RPMI8226 (cell line): ENCODE measurements at regions not wholly inside any gene's neighbourhood (a gene's known extent, or its start where the extent isn't known, plus 50 kb on each side); places are given as distances from the start of the nearest gene placed in this dataset.
"Not testable (repeated sequence)": the region's sequence is repeated elsewhere in the genome, so short reads cannot be mapped to it uniquely, and the experiment has no call there.

Experiments used
- DNase-seq: peaks from one replicate; pipeline ENCODE4 v3.0.0-alpha.2; 2015

GRCh38 chr17:14593956-14594355 is 293.1 kb downstream of the HS3ST3B1 start:
- DNase-seq = no peak

DNA sequence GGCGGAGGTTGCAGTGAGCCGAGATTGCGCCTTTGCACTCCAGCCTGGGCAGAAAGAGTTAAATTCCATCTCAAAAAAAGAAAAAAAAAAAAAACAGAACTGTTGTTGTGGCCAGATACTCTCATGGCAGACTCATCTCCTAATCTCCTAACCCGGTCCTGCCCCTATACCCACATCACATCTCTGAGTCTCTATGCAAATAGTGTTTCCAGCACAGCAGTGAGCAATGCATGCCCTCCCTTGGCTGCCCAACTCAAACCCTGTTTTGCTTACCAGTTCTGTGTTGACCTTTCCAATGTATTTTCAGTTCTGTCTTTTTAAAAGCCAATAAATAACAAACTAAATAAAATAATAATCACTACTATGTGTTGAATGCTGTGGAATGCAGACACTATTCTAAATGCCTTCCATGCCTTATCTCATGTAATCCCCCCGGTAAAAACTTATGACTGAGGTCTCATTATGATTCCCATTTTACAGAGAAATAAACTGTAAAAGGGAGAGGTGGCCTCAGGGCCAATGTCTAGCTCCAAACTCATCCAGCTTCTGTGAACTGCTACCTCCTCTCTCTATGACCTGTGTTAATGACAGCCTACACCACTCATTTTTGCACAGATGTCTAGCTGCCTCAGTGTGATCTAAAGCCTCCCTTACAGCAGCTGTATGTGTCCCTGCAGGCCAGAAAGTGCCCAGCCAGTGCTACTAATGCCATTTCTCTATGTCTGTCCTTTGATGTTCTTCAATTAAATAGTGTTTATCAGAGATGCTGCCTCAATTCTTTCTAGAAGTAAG is 289.8 kb downstream of the HS3ST3B1 start:
- DNase-seq = no peak

DNA sequence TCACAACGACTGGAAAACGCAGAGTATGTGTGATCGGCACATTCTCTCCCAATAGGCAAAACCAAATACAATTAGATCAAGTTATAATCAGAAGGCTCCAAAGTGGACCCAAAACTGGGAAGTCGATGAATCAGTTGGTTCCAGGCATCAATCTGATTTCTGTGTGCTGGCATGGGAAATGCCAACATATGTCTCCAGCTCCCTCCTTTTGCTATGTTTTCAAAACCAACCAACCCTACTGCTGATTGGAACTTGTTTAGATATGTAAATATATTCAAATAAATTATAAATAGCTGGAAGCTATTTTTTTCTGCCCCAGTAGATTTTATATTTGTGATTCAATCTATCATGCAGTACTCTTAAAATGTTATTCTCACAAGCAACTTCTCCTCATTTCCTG is 284.2 kb downstream of the HS3ST3B1 start:
- no peak for DNase-seq

DNA sequence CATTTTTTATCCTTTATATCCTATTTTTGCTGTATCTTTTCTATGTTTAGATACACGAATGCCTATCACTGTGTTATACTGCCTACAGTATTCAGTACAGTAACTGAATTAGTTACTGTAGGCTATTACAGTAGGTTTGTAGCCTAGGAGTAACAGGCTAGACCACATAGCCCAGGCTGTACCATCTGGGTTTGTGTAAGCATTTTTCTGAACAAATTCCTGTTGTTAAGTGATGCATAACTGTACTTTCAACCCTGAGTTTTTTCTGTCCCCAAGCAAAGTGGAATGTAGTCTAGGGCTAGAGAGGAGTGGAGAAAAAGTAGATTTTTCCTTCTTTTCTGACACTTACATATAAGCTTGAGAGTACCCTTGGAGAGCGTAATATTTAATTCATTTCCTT is 282.1 kb downstream of the HS3ST3B1 start:
- no peak for DNase-seq

DNA sequence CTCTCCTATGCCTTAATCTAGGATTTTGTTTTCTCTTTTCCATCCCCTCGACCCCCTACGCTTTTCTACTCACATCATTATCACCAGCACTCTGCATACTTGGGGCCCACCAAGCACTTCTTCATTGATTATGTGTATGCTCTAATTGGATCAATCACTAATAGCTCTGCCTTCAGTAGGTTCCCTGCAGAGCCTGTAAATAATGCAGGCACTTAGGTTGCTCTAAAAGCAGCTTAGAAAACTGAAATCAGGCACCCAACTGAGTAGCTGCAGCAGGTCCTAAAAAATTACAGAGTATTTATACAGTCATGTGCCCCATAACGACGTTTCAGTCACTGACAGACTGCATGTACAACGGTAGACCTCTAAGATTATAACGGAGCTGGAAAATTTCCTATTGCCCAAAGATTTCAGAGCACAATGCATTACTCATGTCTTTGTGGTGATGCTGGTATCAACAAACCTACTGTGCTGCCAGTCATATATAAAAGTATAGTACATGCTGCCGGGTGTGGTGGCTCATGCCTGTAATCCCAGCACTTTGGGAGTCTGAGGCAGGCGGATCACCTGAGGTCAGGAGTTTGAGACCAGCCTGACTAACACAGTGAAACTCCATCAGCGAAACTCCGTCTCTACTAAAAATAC is 280.4 kb downstream of the HS3ST3B1 start:
- DNase-seq = no peak

DNA sequence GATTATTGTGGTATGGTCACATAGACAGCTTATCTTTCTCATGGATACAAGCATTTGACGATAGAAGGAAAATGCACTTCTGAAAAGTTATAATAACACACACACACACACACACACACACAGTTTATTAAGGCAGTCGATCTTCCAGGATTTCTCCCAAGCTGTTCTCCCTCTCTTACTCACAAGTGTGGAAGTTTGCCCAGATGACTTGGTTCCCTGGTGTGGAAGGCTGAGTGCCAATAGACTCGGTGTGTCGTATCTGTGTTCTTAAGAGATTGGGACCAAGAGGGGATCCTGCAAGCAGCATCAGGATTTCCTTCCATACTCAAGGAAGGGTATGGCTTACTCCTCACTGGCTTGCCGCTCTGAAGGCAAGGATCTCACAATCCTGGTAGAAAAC is 279.6 kb downstream of the HS3ST3B1 start:
- DNase-seq = no peak

DNA sequence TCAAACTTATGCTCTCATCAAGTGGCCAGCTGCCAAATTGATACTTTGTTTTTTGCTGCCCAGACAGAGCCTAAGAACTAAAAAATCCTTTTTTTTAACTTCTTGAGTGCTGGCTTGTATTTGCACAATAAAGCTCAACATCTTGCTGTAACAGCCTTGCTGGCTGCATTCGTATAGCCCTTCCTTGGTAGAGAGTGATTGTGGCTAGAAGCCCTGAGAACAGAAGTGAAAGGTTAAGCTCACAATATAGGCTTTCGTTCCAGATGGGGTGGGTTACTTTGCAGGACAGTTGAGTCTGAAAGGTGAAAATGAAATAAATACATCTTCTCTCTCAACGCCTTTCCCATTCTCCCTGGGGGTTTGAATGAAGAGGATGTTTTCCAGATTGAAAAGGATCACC is 278.8 kb downstream of the HS3ST3B1 start:
- no peak for DNase-seq

DNA sequence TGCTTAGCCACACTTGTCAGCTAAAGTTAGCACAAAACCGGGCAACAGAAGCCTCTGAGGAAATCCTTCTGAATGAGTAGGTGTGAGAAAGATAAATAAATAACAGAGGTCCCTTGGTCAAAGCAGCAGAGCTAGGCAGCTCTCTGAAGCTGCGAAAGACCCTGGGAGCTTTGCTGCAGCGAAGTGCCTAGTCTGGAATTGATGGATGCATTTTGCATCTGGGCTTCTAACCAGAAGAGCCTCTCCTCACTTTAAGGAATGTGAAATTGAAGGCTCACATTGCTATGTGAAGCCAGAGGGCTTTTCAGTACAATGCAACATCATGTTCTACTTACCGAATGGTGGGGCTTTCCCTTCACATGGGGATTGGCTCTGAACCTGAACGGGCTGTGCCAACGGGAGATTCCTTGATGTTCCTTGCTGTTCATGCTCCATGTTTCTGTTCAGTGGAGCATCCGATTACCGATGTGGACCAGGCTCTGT is 274.6 kb downstream of the HS3ST3B1 start:
- no peak for DNase-seq

DNA sequence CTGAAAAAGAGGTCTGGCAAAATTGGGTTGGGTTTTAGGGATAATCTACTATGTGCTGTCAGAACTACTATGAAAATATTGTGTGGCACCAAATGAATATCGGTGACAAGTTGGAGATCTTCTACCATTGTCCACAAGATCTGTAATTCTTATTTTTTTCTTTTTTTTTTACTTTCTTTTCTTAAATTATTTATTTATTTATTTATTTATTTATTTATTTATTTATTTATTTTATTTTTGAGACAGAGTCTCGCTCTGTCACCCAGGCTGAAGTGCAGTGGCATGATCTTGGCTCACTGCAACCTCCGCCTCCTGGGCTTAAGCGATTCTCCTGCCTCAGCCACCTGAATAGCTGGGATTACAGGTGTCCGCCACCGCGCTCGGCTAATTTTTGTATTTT is 259.4 kb downstream of the HS3ST3B1 start:
- DNase-seq = not testable (repeated sequence)

- DNase-seq = no peak
These were observed 258.6 kb downstream of the HS3ST3B1 start for GRCh38 chr17:14559264-14560119.

- DNase-seq = no peak
These were observed 256.6 kb downstream of the HS3ST3B1 start for GRCh38 chr17:14557480-14557879.

GRCh38 chr17:14553847-14554246 is 253.0 kb downstream of the HS3ST3B1 start:
- DNase-seq = no peak

DNA sequence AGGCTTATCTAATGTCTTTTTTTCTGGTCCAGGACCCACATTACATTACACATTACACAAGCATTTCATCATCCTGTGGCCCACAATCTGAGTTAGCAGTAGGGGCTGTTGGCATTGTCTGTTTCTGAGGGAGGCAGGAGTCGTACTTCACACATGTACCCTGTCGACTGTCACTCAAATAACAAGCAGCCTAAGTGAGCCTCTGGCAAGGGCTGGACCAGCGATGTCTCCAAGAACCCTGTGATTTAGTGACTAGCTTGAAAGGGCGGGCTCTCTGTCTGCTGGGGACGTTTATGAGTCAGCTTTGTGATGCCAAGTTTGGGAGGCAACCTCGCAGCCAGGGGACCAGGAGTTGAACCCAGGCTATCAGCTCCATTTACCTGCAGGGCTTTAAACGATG is 251.4 kb downstream of the HS3ST3B1 start:
- DNase-seq = no peak

- no peak for DNase-seq
These were observed 246.7 kb downstream of the HS3ST3B1 start for GRCh38 chr17:14547556-14547955.

DNA sequence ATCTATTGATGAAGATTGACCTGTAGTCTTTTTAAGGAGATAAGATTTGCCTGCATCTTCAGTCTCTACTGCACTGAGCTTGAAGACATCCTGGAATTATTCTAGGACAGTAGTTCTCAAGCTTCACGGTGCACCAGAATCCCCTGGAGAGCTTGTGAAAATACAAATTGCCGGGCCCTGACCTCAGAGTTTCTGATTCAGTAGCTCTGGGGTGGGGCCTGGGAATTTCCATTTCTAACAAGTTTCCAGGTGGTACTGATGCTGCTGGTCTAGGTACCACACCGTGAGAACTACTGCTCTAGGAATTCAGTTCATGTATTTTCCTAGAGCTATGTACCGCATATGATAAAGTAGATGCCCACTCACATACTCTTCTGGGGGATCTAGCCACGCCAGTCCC is 246.1 kb downstream of the HS3ST3B1 start:
- no peak for DNase-seq

GRCh38 chr17:14545156-14545906 is 244.4 kb downstream of the HS3ST3B1 start:
- DNase-seq = no peak

DNA sequence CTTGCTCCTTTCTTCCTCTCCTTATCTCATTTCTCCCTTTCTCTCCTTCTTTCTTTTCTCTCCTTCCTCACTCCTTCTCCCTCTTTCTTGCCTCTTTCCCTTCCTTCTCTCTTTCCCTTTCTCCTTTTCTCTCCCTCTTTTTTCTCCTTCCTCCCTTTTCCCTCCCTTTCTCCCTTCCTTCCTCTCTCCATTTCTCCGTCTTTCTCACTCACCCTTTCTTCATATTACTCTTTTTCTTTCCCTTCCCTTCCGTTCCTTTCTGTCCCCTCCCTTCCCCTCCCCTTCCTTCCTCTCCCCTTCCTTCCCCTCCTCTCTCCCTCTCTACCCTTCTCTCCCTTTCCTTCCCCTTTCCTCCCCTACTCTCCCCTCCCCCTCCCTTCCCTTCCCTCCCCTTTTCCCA is 240.8 kb downstream of the HS3ST3B1 start:
- no peak for DNase-seq

DNA sequence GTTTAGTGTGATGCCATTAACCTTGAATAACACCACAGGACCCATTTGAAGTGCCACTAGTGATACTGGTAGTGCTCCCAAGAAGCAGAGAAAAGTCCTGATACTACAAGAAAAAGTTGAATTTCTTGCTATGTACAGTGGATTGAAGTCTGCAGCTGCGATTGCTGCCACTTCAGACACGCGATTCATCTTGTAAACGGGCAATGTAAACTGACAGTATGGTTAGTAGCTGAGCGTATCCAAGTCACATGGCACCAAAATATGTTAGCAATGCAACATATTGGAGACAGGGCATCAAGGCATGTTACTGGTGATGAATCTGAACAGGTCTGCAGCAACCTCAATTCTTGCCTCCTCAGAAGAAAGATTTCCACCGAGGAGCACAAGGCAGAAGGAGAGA is 238.9 kb downstream of the HS3ST3B1 start:
- no peak for DNase-seq

GRCh38 chr17:14532242-14532641 is 231.4 kb downstream of the HS3ST3B1 start:
- DNase-seq = not testable (repeated sequence)

DNA sequence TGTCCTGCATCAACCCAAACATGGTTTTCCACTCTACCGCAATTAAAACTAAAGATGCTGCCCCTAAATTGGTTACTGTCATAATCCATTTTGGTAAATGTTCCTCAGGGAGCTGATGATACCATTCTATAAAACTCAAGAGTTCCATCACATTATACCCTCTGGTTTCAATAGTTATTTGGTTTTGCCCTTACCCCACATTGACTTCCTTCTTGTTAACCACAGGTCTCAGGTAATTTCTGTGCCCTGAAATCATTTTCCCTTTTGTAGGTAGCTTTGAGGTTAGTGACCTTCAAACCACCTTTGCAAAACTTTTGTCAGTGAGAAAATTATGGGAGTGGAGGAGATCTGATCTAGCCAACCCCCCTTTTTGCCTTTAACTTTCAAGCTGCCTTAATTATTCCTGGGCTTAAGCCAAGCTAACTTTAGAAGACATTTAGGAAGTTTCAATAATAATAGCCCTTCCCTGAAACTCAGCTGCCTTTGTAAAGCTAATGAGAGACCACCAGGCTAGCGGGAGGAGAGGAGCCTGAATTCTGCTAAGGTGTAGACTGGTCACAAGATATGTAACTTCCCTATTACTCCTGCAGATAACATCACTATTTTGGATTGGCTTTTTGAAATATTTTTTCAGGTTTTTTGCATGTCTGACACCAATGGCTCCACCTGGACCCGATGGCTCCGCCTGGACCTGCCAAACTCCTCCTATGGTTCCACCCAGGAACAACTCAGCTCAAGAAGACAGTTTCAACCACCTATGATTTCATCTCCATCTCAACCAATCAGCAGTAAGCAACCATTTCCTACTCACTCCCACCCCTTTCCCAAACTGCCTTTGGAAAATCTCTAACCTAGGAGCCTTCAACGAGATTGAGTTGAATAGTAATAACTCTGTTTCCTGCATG is 224.9 kb downstream of the HS3ST3B1 start:
- no peak for DNase-seq

- no peak for DNase-seq
These were observed 222.0 kb downstream of the HS3ST3B1 start for GRCh38 chr17:14522795-14523387.
